Upper lobe of left lung (tissue), 6 donors: ENCODE measurements at regions not wholly inside any gene's neighbourhood (a gene's known extent, or its start where the extent isn't known, plus 50 kb on each side); places are given as distances from the start of the nearest gene placed in this dataset.

Experiments used
- ATAC-seq, 2 donors: fragments of 200-7000 bp; cut with Tn5 transposase; one replicate each; pipeline ENCODE4 v1.9.1; 2022; ENCODE audit warnings: mild to moderate bottlenecking in 2 of 2, moderate library complexity in 2 of 2; ENCODE audit not compliant: low FRiP score in 2 of 2
- DNase-seq, 2 donors: peaks; one replicate each; pipeline ENCODE4 v3.0.0-alpha.2; 2019 to 2020
- H3K27ac ChIP-seq, 4 donors: fragments of 200-600 bp; sonication (generic); one replicate each; pipeline ENCODE4 v1.5.1; 2016 to 2019
- H3K27me3 ChIP-seq, 4 donors: fragments of 200-600 bp; sonication (generic); one replicate each; pipeline ENCODE4 v1.5.1; 2017 to 2019
- H3K36me3 ChIP-seq, 4 donors: fragments of 200-600 bp; sonication (generic); one replicate each; pipeline ENCODE4 v1.5.1; 2016 to 2019
- H3K4me1 ChIP-seq, 4 donors: fragments of 200-600 bp; sonication (generic); one replicate each; pipeline ENCODE4 v1.5.1; 2018 to 2019
- H3K4me3 ChIP-seq, 4 donors: fragments of 200-600 bp; sonication (generic); one replicate each; pipeline ENCODE4 v1.5.1; 2017 to 2019; ENCODE audit warnings: mild to moderate bottlenecking in 2 of 4, moderate library complexity in 1 of 4
- H3K9me3 ChIP-seq, 4 donors: fragments of 200-600 bp; sonication (generic); one replicate each; pipeline ENCODE4 v1.5.1; 2018 to 2019
- CTCF ChIP-seq, 6 experiments: fragments of 450-650 bp in 4 of 6; fragments of 200-600 bp in 2 of 6; sonication (generic) in 2 of 6; IDR thresholded peaks; one replicate each; pipeline ENCODE4 v1.5.1; 2016 to 2019; ENCODE audit warnings: antibody characterized with exemption in 6 of 6
- EP300 ChIP-seq, 4 donors: sonication (generic); formaldehyde crosslinking; IDR thresholded peaks; one replicate each; pipeline ENCODE4 v1.5.1; 2017; ENCODE audit warnings: antibody characterized with exemption in 4 of 4, control low read depth in 2 of 4
- POLR2A ChIP-seq, 4 donors: fragments of 450-650 bp; IDR thresholded peaks; one replicate each; pipeline ENCODE4 v1.5.1; 2016 to 2017; ENCODE audit warnings: antibody characterized with exemption in 4 of 4, mild to moderate bottlenecking in 2 of 4
- POLR2AphosphoS5 ChIP-seq, 2 donors: sonication (generic); formaldehyde crosslinking; IDR thresholded peaks; one replicate each; pipeline ENCODE4 v1.5.1; 2017; ENCODE audit warnings: antibody characterized with exemption in 2 of 2
- WGBS, 2 donors: methylation state at CpG; one replicate each; pipeline ENCODE4 v1.1.5; 2017 to 2018; 5-methylcytosine and 5-hydroxymethylcytosine counted together
- donor health status: DM: no; HTN: no; CAD: no; lungs with moderate emphysema.
- donor health status: DM: no; HTN: yes; CAD: no; lungs with severe emphysema.

GRCh38 chr2:208820014-208820688 lies 413.6 kb downstream of the PTH2R start:
- Histone ChIP-seq H3K27ac (no peak overlapping the region), H3K9me3 (no peaks in the 10 kb centered on the region), H3K36me3 (no peaks in the 10 kb centered on the region), H3K4me1 (no peaks in the 10 kb centered on the region), H3K4me3 (no peak overlapping the region), H3K27me3 (no peaks in the 10 kb centered on the region)
- DNase-seq = no peak
- no peak for ATAC-seq
- WGBS, 2 donors = 52 to 71% methylated on average over 1 of the region's 1 CpG
- TF ChIP-seq POLR2AphosphoS5 (IDR thresholded peaks at IDR 0.05) (no peak), CTCF (IDR thresholded peaks at IDR 0.05) (no peak), POLR2A (IDR thresholded peaks at IDR 0.05) (no peak), EP300 (IDR thresholded peaks at IDR 0.05) (no peak)

GRCh38 chr2:208827109-208827508 lies 420.5 kb downstream of the PTH2R start:
- Histone ChIP-seq H3K9me3 (no peaks in the 10 kb centered on the region), H3K36me3 (no peaks in the 10 kb centered on the region), H3K27ac (no peak overlapping the region), H3K4me1 (no peaks in the 10 kb centered on the region), H3K4me3 (no peak overlapping the region), H3K27me3 (no peaks in the 10 kb centered on the region)
- ATAC-seq (no peak), DNase-seq (no peak)
- WGBS, 2 donors = 41 to 45% methylated on average over 3 of the region's 3 CpGs
- TF ChIP-seq POLR2A (IDR thresholded peaks at IDR 0.05) = no peak
- TF ChIP-seq POLR2AphosphoS5 (IDR thresholded peaks at IDR 0.05) = no peak
- TF ChIP-seq CTCF (IDR thresholded peaks at IDR 0.05) = no peak
- no peak for TF ChIP-seq EP300 (IDR thresholded peaks at IDR 0.05)

GRCh38 chr2:208827549-208828221 lies 421.1 kb downstream of the PTH2R start:
- TF ChIP-seq CTCF (IDR thresholded peaks at IDR 0.05) (no peak), POLR2A (IDR thresholded peaks at IDR 0.05) (no peak), EP300 (IDR thresholded peaks at IDR 0.05) (no peak), POLR2AphosphoS5 (IDR thresholded peaks at IDR 0.05) (no peak)
- DNase-seq (no peak), ATAC-seq (no peak)
- H3K27ac ChIP-seq = no peak overlapping the region
- no peaks in the 10 kb centered on the region for H3K4me1 ChIP-seq
- no peak overlapping the region for H3K4me3 ChIP-seq
- no peaks in the 10 kb centered on the region for H3K9me3 ChIP-seq
- H3K36me3 ChIP-seq = no peaks in the 10 kb centered on the region
- no peaks in the 10 kb centered on the region for H3K27me3 ChIP-seq
- 52 to 73% methylated on average over 4 of the region's 4 CpGs for WGBS, 2 donors

- ATAC-seq = no peak
- no peaks in the 10 kb centered on the region for H3K9me3 ChIP-seq
Observed at GRCh38 chr2:208830203-208830602, 423.6 kb downstream of the PTH2R start.

More at GRCh38 chr2:208830203-208830602, 423.6 kb downstream of the PTH2R start:
- no peaks in the 10 kb centered on the region for H3K27me3 ChIP-seq
- H3K36me3 ChIP-seq = no peaks in the 10 kb centered on the region
- no peak overlapping the region for H3K4me3 ChIP-seq
- no peak for DNase-seq
- WGBS, 2 donors = 75% methylated on average over 3 of the region's 3 CpGs
- TF ChIP-seq CTCF (IDR thresholded peaks at IDR 0.05) (no peak), EP300 (IDR thresholded peaks at IDR 0.05) (no peak), POLR2A (IDR thresholded peaks at IDR 0.05) (no peak), POLR2AphosphoS5 (IDR thresholded peaks at IDR 0.05) (no peak)
- no peak overlapping the region for H3K27ac ChIP-seq
- H3K4me1 ChIP-seq = no peaks in the 10 kb centered on the region
